Esophagus (tissue), 2 donors: ENCODE measurements at regions not wholly inside any gene's neighbourhood (a gene's known extent, or its start where the extent isn't known, plus 50 kb on each side); places are given as distances from the start of the nearest gene placed in this dataset.

Source experiments
- H3K27ac ChIP-seq, 2 donors: one replicate each; pipeline ENCODE4 v1.5.1; 2013; ENCODE audit warnings: low read depth in 2 of 2, mild to moderate bottlenecking in 2 of 2, inconsistent platforms in 1 of 2, low read length in 1 of 2, moderate library complexity in 1 of 2
- H3K27me3 ChIP-seq, 2 donors: one replicate each; pipeline ENCODE4 v1.6.1; 2013; ENCODE audit warnings: low read length in 2 of 2, control low read depth in 1 of 2, mild to moderate bottlenecking in 1 of 2; ENCODE audit not compliant: insufficient read depth in 2 of 2, control insufficient read depth in 1 of 2
- H3K36me3 ChIP-seq, 2 donors: one replicate each; pipeline ENCODE4 v1.6.1; 2013; ENCODE audit warnings: low read length in 1 of 2; ENCODE audit not compliant: control insufficient read depth in 2 of 2, insufficient read depth in 2 of 2
- H3K4me1 ChIP-seq, 2 donors: one replicate each; pipeline ENCODE4 v1.6.1; 2013; ENCODE audit warnings: low read length in 1 of 2; ENCODE audit not compliant: control insufficient read depth in 2 of 2, insufficient read depth in 2 of 2
- H3K4me3 ChIP-seq, 2 donors: one replicate each; pipeline ENCODE4 v1.5.1; 2013; ENCODE audit warnings: low read length in 2 of 2, mild to moderate bottlenecking in 2 of 2, low read depth in 1 of 2, moderate library complexity in 1 of 2
- H3K9me3 ChIP-seq, 2 donors: one replicate each; pipeline ENCODE4 v1.6.1; 2013; ENCODE audit warnings: mild to moderate bottlenecking in 2 of 2, low read depth in 1 of 2, low read length in 1 of 2, moderate library complexity in 1 of 2; ENCODE audit not compliant: control insufficient read depth in 2 of 2, insufficient read depth in 1 of 2
- WGBS, 2 donors: extraction: QIAGEN DNeasy Blood & Tissue Kit; methylation state at CpG; one replicate each; pipeline ENCODE4 v1.1.7; 2013; 5-methylcytosine and 5-hydroxymethylcytosine counted together
- donor health status: healthy with polysubstance abuse.
- donor health status: Bipolar disorder and iron deficiency.

DNA sequence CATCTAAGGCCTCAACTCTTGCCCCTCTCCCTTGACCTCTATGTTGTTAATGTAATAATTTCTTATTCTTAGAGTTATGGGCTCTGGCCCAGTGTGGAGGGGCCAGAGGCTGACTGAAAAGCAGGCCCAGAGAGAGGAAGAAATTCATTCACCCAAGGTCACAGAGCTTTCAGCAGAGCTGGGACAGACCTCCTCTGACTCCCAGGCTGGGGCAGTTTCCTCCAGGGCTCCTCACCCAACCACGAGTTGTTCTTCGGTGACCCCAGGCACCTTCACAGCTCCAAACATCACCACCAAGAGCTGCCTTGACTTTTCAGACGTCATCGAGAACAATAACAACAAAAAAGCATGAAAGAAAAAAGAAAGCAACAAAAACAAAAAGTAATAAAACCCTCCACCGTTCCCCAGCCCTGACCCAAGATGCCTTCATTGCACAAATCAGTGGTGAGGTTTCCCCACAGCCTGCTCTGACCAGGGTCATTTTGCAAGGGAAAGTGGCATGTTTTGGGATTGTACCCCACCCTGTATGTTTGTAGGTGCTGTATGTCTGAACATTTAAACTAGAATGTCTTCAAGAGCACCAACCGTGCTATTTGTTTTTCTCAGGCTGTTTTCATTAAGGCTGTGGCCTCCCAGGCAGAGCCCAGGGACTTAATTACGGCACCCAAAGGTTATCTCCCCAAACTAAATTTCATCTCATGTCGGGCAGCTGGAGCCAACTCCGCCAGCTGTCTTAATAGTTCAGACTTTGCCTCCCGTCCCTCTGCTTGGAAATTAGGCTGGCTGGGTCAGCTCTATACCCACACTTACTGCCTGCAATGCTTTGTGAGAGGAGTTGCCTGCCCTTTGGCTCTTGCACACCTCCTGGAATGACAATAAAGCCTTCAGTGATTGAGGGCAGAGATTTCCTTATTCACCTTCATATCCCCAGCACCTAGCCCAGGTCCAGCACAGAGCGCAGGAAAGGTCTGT is 173.8 kb downstream of the RPLP1 start:
- Histone ChIP-seq H3K4me1 (peaks cover 0 to 4% of the 10 kb centered on the region in 2 donors), H3K27me3 (no peaks in the 10 kb centered on the region), H3K36me3 (no peaks in the 10 kb centered on the region), H3K9me3 (no peaks in the 10 kb centered on the region), H3K27ac (no peak overlapping the region), H3K4me3 (no peak overlapping the region)
- WGBS, 2 donors = 82 to 87% methylated on average over 11 of the region's 11 CpGs

DNA sequence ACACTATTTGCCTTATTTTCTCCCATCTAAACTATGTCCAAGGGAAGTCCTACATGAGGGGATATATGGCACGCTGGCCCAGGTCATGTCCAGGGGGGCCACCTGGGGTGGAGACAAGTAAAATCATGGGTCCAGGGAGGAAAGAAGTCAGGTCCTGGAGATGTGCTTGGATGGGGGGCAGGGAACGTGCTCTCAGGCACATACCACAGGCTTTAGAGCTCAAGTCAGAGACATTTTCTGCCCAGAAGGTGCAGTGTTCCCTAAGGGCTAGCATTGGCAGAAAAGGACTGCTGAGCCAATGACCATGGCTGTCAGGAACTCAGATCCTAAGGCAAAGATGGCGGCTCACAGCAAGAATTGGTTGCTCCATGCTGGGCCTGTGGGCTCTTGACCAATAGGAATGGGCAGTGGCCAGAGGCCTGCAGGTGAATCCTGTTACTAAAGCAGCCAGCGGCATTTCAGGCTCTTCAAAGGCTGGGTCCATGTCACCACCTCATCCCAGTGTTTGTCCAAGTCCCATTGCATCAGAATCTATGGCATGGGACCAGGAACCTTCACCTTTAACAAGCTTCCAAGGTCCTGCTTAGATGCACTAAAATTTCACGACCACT is 175.0 kb downstream of the RPLP1 start:
- Histone ChIP-seq H3K27ac (no peak overlapping the region), H3K4me1 (peaks cover 0 to 4% of the 10 kb centered on the region in 2 donors), H3K4me3 (no peak overlapping the region), H3K9me3 (no peaks in the 10 kb centered on the region), H3K27me3 (no peaks in the 10 kb centered on the region), H3K36me3 (no peaks in the 10 kb centered on the region)
- WGBS, 2 donors = 94% methylated on average over 5 of the region's 5 CpGs

DNA sequence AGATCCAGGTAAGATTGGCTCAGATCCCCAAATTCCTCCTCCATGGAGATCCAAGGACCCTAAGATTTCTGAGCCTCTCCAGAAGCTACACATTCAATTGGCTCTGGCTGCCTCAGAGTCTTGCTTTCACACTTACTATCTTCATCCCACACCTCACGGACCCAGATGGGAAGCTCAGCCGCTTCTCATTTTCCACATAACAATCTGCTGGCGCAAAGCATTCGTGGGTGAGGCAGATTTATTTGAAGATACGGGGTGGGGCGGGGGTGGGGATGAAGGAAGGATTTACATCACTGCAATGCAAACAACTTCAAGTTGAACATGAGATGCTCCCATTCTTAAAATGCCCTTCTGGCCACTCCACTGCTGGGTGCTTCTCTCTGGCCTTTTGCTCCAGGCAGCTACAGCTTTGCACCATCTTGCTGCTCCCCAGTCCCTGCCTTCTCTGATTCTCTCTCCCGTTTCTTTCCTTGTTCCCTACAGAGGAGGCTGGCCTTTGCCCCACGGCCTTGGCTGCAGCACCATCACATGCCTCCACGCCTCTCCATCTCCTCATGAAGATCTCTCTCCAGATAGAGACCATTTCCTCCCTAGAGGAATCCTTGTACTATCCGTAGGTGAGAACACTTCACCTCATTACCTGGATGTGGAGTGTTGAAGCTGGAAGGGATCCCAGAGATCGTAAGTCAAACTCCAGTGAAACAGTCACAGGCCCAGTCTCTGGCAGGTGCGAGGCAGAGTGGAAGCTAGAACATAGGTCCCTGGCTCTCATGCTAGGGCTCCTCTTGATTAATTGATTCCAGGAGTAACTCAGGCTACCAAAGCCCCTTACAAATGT is 175.9 kb downstream of the RPLP1 start:
- H3K27ac ChIP-seq = no peak overlapping the region
- peaks cover 0 to 4% of the 10 kb centered on the region in 2 donors for H3K4me1 ChIP-seq
- no peaks in the 10 kb centered on the region for H3K9me3 ChIP-seq
- H3K27me3 ChIP-seq = no peaks in the 10 kb centered on the region
- H3K4me3 ChIP-seq = no peak overlapping the region
- no peaks in the 10 kb centered on the region for H3K36me3 ChIP-seq
- WGBS, 2 donors = 78 to 83% methylated on average over 12 of the region's 12 CpGs

DNA sequence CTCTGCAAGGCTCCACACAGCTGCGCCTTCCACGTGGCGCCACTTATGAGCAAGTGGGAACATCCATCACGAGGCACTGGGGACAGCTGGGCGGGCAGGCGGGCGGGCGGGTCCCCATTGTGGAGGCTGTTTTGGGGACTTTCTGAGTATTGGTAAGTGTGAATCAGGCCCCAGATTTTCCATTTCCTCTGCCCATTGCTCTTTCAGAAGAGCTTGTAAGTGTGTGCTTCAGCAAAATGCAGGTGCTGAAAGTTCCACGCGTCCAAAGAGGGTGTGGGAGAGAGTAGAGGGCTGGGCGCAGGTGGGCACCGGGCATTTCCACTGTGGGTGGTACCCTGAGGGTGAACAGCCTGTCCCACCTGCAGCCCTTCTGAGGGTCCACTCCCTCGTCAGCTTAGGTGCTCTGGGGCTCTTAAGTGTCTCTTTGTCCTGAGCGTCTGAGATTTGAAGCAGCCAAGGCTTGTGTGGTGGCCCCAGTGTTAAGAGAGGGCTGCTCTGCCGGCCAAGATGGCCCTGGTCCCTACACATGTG is 177.1 kb downstream of the RPLP1 start:
- no peaks in the 10 kb centered on the region for H3K9me3 ChIP-seq
- 86 to 88% methylated on average over 15 of the region's 15 CpGs for WGBS, 2 donors
- H3K36me3 ChIP-seq = no peaks in the 10 kb centered on the region
- no peak overlapping the region for H3K27ac ChIP-seq
- no peak overlapping the region for H3K4me3 ChIP-seq
- H3K27me3 ChIP-seq = no peaks in the 10 kb centered on the region
- H3K4me1 ChIP-seq = no peaks in the 10 kb centered on the region

DNA sequence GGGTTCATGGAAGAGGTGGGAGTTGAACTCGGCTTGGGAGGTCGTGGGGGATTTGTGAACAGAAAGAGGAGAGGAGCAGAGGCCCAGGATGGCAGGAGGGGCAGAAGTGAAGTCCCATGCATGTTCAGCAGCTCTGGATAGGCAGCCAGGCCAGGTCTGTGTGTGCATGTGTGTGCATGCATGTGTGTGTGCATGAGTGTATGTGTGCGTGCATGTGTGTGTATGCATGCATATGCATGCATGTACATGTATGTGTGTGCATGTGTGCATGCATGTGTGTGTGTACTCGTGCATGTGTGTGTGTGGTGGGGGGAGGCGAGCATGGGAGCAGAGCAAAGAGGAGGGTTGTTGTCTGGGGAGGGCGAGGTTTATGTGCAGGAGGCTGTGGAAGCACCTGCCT is 178.4 kb downstream of the RPLP1 start:
- Histone ChIP-seq H3K4me1 (no peaks in the 10 kb centered on the region), H3K4me3 (no peak overlapping the region), H3K27ac (no peak overlapping the region), H3K9me3 (no peaks in the 10 kb centered on the region), H3K27me3 (no peaks in the 10 kb centered on the region), H3K36me3 (no peaks in the 10 kb centered on the region)
- 75 to 82% methylated on average over 6 of the region's 6 CpGs for WGBS, 2 donors

DNA sequence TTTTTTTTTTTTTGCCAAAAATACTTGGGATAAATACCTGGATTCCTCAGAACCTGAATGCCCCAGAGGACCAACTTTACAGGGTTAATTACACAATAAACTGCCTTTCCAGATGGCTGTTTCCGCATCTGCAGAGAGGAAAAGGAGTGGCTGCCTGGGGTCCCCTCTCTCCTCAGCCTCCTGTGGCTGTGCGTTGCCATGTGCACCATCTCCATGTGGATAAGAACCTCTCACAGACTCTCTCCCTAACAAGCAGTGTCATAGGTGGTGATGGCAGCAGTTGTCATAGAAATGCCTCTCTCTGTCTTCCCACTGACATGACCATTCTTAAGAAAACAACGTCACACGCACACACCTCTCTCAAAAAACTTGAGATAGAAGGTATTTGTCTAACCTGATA is 179.4 kb downstream of the RPLP1 start:
- Histone ChIP-seq H3K9me3 (no peaks in the 10 kb centered on the region), H3K27ac (no peak overlapping the region), H3K4me1 (no peaks in the 10 kb centered on the region), H3K4me3 (no peak overlapping the region), H3K36me3 (no peaks in the 10 kb centered on the region), H3K27me3 (no peaks in the 10 kb centered on the region)
- 78 to 85% methylated on average over 4 of the region's 4 CpGs for WGBS, 2 donors

DNA sequence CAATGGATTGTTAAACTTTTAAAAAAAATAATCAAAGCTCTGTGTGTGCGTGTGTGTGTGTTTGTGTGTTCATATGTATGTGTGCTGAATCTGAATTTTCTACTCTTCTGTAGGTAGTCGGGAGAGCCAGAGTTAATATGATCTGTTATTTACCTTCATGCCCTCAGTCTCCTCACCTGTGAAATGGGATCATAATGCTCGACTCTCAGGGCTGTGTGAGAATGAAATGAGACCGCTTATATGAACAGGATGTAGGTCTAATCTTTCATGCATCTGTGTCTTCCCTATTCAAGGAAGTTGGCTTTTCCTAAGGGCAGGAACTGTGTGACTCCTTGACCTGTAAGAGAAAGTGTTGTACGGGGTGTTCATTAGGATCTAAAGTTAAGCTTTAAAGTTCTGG is 182.2 kb downstream of the RPLP1 start:
- H3K27ac ChIP-seq = no peak overlapping the region
- H3K36me3 ChIP-seq = no peaks in the 10 kb centered on the region
- no peaks in the 10 kb centered on the region for H3K9me3 ChIP-seq
- no peaks in the 10 kb centered on the region for H3K27me3 ChIP-seq
- no peak overlapping the region for H3K4me3 ChIP-seq
- WGBS, 2 donors = 86 to 88% methylated on average over 5 of the region's 5 CpGs
- H3K4me1 ChIP-seq = no peaks in the 10 kb centered on the region

DNA sequence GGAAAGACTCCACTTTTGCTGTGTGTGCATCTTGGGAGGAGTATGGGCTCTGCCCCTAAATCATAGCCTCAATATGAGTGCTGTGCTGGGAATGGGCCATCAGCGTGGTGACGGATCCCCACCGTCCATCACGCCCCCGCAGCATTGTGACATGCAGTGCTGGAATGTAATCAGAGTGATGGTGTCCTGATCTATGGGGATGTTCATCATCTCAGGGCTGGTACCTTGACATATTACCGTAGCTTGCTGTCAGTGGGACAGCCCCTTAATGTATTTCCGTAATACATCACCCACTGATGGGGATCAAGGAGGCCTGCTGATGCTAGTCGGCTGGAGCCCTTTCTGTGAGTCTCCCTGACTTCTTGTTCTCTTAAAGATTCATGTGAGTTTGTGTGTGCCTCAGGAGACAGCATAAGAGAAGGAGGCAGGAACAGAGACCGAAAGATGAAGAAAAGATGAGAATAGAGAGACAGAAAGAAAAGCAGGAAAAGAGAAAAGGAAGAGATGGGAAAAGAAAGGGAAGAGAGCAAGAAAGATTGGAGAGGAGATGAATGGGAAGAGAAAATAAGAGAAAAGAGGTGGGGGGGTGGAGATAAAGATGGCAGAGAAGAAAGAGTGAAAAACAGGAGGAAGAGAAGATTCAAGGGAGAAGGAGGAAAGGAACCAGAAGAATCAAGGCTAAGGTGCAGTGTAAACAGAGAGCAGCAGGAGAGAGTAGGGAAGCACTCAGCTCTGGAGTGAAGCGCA is 183.7 kb downstream of the RPLP1 start:
- no peaks in the 10 kb centered on the region for H3K27me3 ChIP-seq
- no peaks in the 10 kb centered on the region for H3K36me3 ChIP-seq
- H3K27ac ChIP-seq = no peak overlapping the region
- H3K4me1 ChIP-seq = no peaks in the 10 kb centered on the region
- 81 to 82% methylated on average over 10 of the region's 10 CpGs for WGBS, 2 donors
- H3K9me3 ChIP-seq = no peaks in the 10 kb centered on the region
- no peak overlapping the region for H3K4me3 ChIP-seq

DNA sequence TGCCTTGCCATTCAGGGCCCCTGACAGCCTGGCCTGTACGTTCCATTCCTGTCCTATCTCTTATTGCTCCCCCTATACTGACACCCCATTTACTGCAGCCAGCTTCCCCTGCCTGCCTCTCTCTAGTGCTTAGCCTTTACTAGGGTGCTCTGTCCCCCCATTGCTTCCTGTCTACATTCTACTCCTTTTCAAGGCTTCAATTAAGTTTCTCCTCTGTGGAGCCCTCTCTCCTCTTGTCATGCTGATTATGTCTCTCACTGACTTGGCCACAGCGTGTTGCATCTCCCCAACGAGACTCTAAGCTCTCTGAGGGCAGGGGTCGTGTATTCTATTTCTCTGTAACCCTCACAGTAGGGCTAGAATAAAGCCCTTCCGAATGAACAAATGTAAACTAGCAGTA is 185.2 kb downstream of the RPLP1 start:
- WGBS, 2 donors = 90 to 92% methylated on average over 5 of the region's 5 CpGs
- Histone ChIP-seq H3K36me3 (no peaks in the 10 kb centered on the region), H3K27me3 (no peaks in the 10 kb centered on the region), H3K9me3 (no peaks in the 10 kb centered on the region), H3K4me1 (no peaks in the 10 kb centered on the region), H3K27ac (no peak overlapping the region), H3K4me3 (no peak overlapping the region)
